Esophagus muscularis mucosa (tissue), 4 donors: ENCODE measurements at regions not wholly inside any gene's neighbourhood (a gene's known extent, or its start where the extent isn't known, plus 50 kb on each side); places are given as distances from the start of the nearest gene placed in this dataset.

Experiments used
- EP300 ChIP-seq: sonication (generic); formaldehyde crosslinking; IDR thresholded peaks from one replicate; pipeline ENCODE4 v1.6.1; 2017; ENCODE audit warnings: antibody characterized with exemption
- POLR2A ChIP-seq: fragments of 450-650 bp; IDR thresholded peaks from one replicate; pipeline ENCODE4 v1.6.1; 2017; ENCODE audit warnings: antibody characterized with exemption, moderate library complexity, mild to moderate bottlenecking, low read depth
- POLR2AphosphoS5 ChIP-seq, 2 donors: sonication (generic); formaldehyde crosslinking; IDR thresholded peaks; one replicate each; pipeline ENCODE4 v1.6.1; 2017; ENCODE audit warnings: antibody characterized with exemption in 2 of 2
- TF ChIP-seq, protein P1 (sequence below), 3 experiments: fragments of 200-600 bp in 2 of 3; fragments of 450-650 bp in 1 of 3; sonication (generic) in 2 of 3; IDR thresholded peaks; one replicate each; pipeline ENCODE4 v1.5.1; 2017 to 2019; ENCODE audit warnings: antibody characterized with exemption in 3 of 3, mild to moderate bottlenecking in 2 of 3, moderate library complexity in 1 of 3

GRCh38 chr10:117942226-117942625 lies 104.5 kb downstream of the RAB11FIP2 start:
- TF ChIP-seq, protein P1, sequence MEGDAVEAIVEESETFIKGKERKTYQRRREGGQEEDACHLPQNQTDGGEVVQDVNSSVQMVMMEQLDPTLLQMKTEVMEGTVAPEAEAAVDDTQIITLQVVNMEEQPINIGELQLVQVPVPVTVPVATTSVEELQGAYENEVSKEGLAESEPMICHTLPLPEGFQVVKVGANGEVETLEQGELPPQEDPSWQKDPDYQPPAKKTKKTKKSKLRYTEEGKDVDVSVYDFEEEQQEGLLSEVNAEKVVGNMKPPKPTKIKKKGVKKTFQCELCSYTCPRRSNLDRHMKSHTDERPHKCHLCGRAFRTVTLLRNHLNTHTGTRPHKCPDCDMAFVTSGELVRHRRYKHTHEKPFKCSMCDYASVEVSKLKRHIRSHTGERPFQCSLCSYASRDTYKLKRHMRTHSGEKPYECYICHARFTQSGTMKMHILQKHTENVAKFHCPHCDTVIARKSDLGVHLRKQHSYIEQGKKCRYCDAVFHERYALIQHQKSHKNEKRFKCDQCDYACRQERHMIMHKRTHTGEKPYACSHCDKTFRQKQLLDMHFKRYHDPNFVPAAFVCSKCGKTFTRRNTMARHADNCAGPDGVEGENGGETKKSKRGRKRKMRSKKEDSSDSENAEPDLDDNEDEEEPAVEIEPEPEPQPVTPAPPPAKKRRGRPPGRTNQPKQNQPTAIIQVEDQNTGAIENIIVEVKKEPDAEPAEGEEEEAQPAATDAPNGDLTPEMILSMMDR (IDR thresholded peaks at IDR 0.05) = no peak
- no peak for TF ChIP-seq POLR2AphosphoS5 (IDR thresholded peaks at IDR 0.05)
- no peak for TF ChIP-seq POLR2A
- no peak for TF ChIP-seq EP300
